Fibroblast of lung (primary cell): ENCODE measurements at regions not wholly inside any gene's neighbourhood (a gene's known extent, or its start where the extent isn't known, plus 50 kb on each side); places are given as distances from the start of the nearest gene placed in this dataset.

Experiments used
- EZH2 ChIP-seq: IDR thresholded peaks from 2 replicates; pipeline ENCODE4 v1.5.1; 2012; ENCODE audit warnings: low read length, control low read depth, mild to moderate bottlenecking; ENCODE audit errors: missing control alignments
- TF ChIP-seq, protein P1 (sequence below), 2 donors: IDR thresholded peaks in 1 of 2; conservative IDR thresholded peaks in 1 of 2; 1 replicate in 1 of 2; 2 replicates in 1 of 2; pipeline ENCODE4 v1.5.1; 2011 to 2012; ENCODE audit warnings: low read length in 2 of 2, control low read depth in 1 of 2, inconsistent platforms in 1 of 2, low read depth in 1 of 2, mild to moderate bottlenecking in 1 of 2

DNA sequence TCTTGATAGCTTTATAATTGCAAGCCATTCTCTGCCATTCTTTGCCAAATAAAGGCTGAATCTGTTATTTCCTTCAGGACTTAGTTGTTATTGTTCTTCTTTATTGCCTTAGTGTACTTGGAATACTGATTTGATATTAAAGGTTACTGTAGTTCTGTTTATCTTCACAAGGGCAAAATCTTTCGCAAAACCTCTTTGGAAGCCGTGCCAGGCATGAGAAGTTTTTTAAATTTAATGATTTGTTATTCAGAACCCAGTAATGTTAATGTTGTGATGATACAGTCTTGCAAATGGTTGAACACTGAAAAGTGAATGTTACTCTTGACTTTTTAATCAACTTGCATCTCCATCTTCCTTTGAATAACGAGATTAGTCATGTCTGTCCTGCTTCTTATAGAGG is 1225.2 kb upstream of the GOT2 start:
- TF ChIP-seq, protein P1, sequence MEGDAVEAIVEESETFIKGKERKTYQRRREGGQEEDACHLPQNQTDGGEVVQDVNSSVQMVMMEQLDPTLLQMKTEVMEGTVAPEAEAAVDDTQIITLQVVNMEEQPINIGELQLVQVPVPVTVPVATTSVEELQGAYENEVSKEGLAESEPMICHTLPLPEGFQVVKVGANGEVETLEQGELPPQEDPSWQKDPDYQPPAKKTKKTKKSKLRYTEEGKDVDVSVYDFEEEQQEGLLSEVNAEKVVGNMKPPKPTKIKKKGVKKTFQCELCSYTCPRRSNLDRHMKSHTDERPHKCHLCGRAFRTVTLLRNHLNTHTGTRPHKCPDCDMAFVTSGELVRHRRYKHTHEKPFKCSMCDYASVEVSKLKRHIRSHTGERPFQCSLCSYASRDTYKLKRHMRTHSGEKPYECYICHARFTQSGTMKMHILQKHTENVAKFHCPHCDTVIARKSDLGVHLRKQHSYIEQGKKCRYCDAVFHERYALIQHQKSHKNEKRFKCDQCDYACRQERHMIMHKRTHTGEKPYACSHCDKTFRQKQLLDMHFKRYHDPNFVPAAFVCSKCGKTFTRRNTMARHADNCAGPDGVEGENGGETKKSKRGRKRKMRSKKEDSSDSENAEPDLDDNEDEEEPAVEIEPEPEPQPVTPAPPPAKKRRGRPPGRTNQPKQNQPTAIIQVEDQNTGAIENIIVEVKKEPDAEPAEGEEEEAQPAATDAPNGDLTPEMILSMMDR (conservative IDR thresholded peaks at IDR 0.05 in 1 of 2, IDR thresholded peaks at IDR 0.05 in 1 of 2; ENCODE audit: low read depth in 1 of 2, low read length in 2 of 2): no peak
- TF ChIP-seq EZH2: no peak
